ENCODE measurements at regions not wholly inside any gene's neighbourhood (a gene's known extent, or its start where the extent isn't known, plus 50 kb on each side); places are given as distances from the start of the nearest gene placed in this dataset.

- H3K4me2 ChIP-seq (ENCODE audit: extremely low read depth, insufficient read depth, low read length), result no peak overlapping the region
- DNase-seq (ENCODE audit: low read depth in 2 of 2), result no peak
- no peak overlapping the region for H3K9ac ChIP-seq (ENCODE audit: insufficient read depth, low read length)
- no peaks in the 10 kb centered on the region for H4K20me1 ChIP-seq (ENCODE audit: control insufficient read depth, extremely low read depth, insufficient read depth, low read length)
- no peak for TF ChIP-seq EZH2 (IDR thresholded peaks at IDR 0.05; ENCODE audit: low read length, missing control alignments)
- TF ChIP-seq CTCF (conservative IDR thresholded peaks at IDR 0.05 in 1 of 2, IDR thresholded peaks at IDR 0.05 in 1 of 2; ENCODE audit: low read depth in 1 of 2, low read length in 2 of 2), result no peak
- no peaks in the 10 kb centered on the region for H3K27me3 ChIP-seq (ENCODE audit: control insufficient read depth, insufficient read depth, low read length)
- no peak overlapping the region for H3K4me3 ChIP-seq (replicated peaks in 1 of 4; ENCODE audit: control extremely low read depth in 1 of 4, insufficient read depth in 1 of 4, low read depth in 3 of 4, low read length in 4 of 4)
- H3K9me3 ChIP-seq (ENCODE audit: control insufficient read depth, insufficient read depth, low read depth, low read length), result no peaks in the 10 kb centered on the region
- H3K4me1 ChIP-seq (ENCODE audit: control insufficient read depth, extremely low read depth, insufficient read depth, low read length), result no peaks in the 10 kb centered on the region
- H3K27ac ChIP-seq (ENCODE audit: insufficient read depth, low read length), result no peak overlapping the region
- no peaks in the 10 kb centered on the region for H3K79me2 ChIP-seq (ENCODE audit: control insufficient read depth, insufficient read depth, low read length)
- no peaks in the 10 kb centered on the region for H3K36me3 ChIP-seq (ENCODE audit: control insufficient read depth, insufficient read depth, low read length)
- no peak overlapping the region for H2AFZ ChIP-seq (ENCODE audit: low read length)
Observed at GRCh38 chr5:12022444-12022843, 118.2 kb upstream of the CTNND2 start.

DNA sequence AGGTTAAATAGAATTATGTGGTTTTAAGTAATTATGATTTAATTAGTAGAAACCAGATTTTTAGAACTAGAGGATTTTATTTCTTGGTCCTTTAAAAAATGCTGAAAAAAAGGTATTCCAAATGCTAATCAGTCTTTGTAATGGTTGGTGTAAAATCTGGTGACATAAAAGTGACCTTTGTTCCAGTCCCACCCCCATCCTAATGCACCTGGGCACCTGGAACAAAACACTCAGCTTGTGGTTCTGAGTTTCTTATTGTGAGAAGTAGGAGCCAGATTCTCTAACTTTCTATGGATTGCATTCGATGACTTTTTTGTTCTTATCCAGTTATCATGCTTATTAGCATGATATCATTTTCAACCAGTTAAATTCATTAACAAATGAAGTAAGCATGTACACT is 115.1 kb upstream of the CTNND2 start:
- no peaks in the 10 kb centered on the region for H3K79me2 ChIP-seq (ENCODE audit: control insufficient read depth, insufficient read depth, low read length)
- no peak overlapping the region for H2AFZ ChIP-seq (ENCODE audit: low read length)
- H3K9me3 ChIP-seq (ENCODE audit: control insufficient read depth, insufficient read depth, low read depth, low read length), result no peaks in the 10 kb centered on the region
- H3K27me3 ChIP-seq (ENCODE audit: control insufficient read depth, insufficient read depth, low read length), result no peaks in the 10 kb centered on the region
- no peak overlapping the region for H3K4me2 ChIP-seq (ENCODE audit: extremely low read depth, insufficient read depth, low read length)
- DNase-seq (ENCODE audit: low read depth in 2 of 2), result no peak
- no peaks in the 10 kb centered on the region for H4K20me1 ChIP-seq (ENCODE audit: control insufficient read depth, extremely low read depth, insufficient read depth, low read length)
- H3K27ac ChIP-seq (ENCODE audit: insufficient read depth, low read length), result no peak overlapping the region
- no peak for TF ChIP-seq EZH2 (IDR thresholded peaks at IDR 0.05; ENCODE audit: low read length, missing control alignments)
- TF ChIP-seq CTCF (conservative IDR thresholded peaks at IDR 0.05 in 1 of 2, IDR thresholded peaks at IDR 0.05 in 1 of 2; ENCODE audit: low read depth in 1 of 2, low read length in 2 of 2), result no peak
- H3K9ac ChIP-seq (ENCODE audit: insufficient read depth, low read length), result no peak overlapping the region
- no peaks in the 10 kb centered on the region for H3K36me3 ChIP-seq (ENCODE audit: control insufficient read depth, insufficient read depth, low read length)
- no peak overlapping the region for H3K4me3 ChIP-seq (replicated peaks in 1 of 4; ENCODE audit: control extremely low read depth in 1 of 4, insufficient read depth in 1 of 4, low read depth in 3 of 4, low read length in 4 of 4)
- no peaks in the 10 kb centered on the region for H3K4me1 ChIP-seq (ENCODE audit: control insufficient read depth, extremely low read depth, insufficient read depth, low read length)

DNA sequence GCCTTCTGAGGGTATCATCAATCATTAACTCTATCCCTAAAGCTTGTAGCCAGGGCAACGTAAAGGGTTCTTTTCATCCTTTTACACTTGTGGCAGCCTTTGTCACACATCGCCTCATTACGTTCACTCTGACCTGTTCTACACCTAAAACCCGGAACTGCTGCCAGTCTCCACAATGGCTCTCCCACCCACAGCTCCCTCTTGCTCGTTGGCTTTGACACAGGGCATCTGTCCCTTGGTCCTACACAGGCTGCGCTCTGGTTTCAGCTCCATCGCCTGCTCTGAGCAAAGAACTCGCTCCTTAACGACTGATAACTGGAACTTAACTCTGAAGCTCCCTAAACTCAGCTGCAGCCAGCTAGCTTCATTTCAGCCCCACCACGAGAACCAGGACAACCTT is 112.8 kb upstream of the CTNND2 start:
- H3K9ac ChIP-seq (ENCODE audit: insufficient read depth, low read length), result no peak overlapping the region
- no peak overlapping the region for H3K27ac ChIP-seq (ENCODE audit: insufficient read depth, low read length)
- H4K20me1 ChIP-seq (ENCODE audit: control insufficient read depth, extremely low read depth, insufficient read depth, low read length), result no peaks in the 10 kb centered on the region
- no peaks in the 10 kb centered on the region for H3K4me1 ChIP-seq (ENCODE audit: control insufficient read depth, extremely low read depth, insufficient read depth, low read length)
- H3K36me3 ChIP-seq (ENCODE audit: control insufficient read depth, insufficient read depth, low read length), result no peaks in the 10 kb centered on the region
- no peak for TF ChIP-seq CTCF (conservative IDR thresholded peaks at IDR 0.05 in 1 of 2, IDR thresholded peaks at IDR 0.05 in 1 of 2; ENCODE audit: low read depth in 1 of 2, low read length in 2 of 2)
- no peak for TF ChIP-seq EZH2 (IDR thresholded peaks at IDR 0.05; ENCODE audit: low read length, missing control alignments)
- no peaks in the 10 kb centered on the region for H3K9me3 ChIP-seq (ENCODE audit: control insufficient read depth, insufficient read depth, low read depth, low read length)
- no peaks in the 10 kb centered on the region for H3K27me3 ChIP-seq (ENCODE audit: control insufficient read depth, insufficient read depth, low read length)
- no peak overlapping the region for H3K4me2 ChIP-seq (ENCODE audit: extremely low read depth, insufficient read depth, low read length)
- H3K79me2 ChIP-seq (ENCODE audit: control insufficient read depth, insufficient read depth, low read length), result no peaks in the 10 kb centered on the region
- DNase-seq (ENCODE audit: low read depth in 2 of 2), result no peak
- H3K4me3 ChIP-seq (replicated peaks in 1 of 4; ENCODE audit: control extremely low read depth in 1 of 4, insufficient read depth in 1 of 4, low read depth in 3 of 4, low read length in 4 of 4), result no peak overlapping the region
- no peak overlapping the region for H2AFZ ChIP-seq (ENCODE audit: low read length)

Data from fibroblast of lung (primary cell).